ENCODE measurements at regions not wholly inside any gene's neighbourhood (a gene's known extent, or its start where the extent isn't known, plus 50 kb on each side); places are given as distances from the start of the nearest gene placed in this dataset.

DNA sequence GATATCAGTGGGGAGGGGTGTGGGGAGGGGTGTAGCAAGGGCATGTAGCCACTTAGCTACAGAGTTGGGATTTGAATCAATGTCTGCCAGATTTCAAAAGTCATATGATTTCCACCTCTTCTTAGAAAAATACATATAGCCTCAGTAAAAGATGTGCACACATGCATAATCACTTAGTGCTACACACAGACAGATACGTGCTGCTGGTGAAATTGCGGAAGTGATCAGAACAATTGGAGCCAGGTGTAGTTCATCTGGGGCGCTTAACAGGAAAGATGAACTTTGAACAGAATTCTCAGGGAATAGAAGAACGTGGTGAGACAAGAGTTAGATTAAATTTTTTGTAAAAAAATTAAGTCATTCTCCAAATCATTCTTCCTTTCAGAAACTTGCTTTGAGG is 333.1 kb downstream of the KCNRG start:
- no peak overlapping the region for H3K27ac ChIP-seq (ENCODE audit: low read depth in 1 of 2, low read length in 2 of 2)
- H3K9me3 ChIP-seq (ENCODE audit: control insufficient read depth, low read length): no peaks in the 10 kb centered on the region
- no peak overlapping the region for H3K4me3 ChIP-seq (ENCODE audit: low read length in 2 of 2)
- no peaks in the 10 kb centered on the region for H3K27me3 ChIP-seq (ENCODE audit: control insufficient read depth in 1 of 2, insufficient read depth in 2 of 2, low read length in 1 of 2)
- intact Hi-C loops (cut with DNase I): no loop called here
- 94 to 96% methylated on average over 4 of the region's 4 CpGs for WGBS, 2 donors
- H3K36me3 ChIP-seq (ENCODE audit: control insufficient read depth in 1 of 2, insufficient read depth in 2 of 2, low read length in 1 of 2): no peaks in the 10 kb centered on the region
- ATAC-seq (ENCODE audit: low FRiP score) (no peak), DNase-seq (no peak)
- no peaks in the 10 kb centered on the region for H3K4me1 ChIP-seq (ENCODE audit: control insufficient read depth in 1 of 2, insufficient read depth in 2 of 2, low read length in 2 of 2)

DNA sequence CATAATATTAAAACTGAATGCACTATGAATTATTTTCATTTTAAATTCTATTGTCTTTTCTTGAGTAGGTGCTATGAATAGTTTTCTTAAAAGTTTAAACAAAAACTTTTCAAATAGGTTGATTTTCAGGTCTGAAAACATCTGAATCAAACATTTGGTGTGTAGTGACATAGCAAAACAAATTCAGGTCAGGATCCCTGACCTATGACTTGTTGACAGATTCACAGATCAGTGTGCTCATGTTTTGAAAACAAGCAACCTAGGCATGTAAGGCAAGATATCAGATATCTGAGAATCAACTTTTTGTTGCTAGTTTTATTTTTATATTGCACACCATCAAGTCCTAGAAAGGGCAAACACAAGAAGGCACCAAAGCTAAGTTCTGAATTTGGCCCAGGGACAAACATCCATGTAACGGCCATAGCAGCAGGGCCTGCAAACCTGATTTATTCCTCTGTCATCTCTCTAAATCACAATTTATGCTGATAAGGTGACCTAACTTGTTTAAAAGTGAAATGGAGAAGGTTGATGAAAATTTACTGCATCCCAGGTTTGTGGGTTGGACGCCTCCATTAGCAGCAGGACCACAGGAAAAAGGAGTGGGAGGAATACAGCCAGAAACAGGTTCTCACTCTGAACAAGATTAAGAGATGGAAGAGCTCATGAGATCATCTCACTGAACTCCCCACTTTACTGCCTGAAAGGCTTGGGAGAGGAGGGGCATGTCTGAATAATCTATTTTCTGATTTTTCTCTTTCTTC is 337.7 kb downstream of the KCNRG start:
- Histone ChIP-seq H3K27ac (ENCODE audit: low read depth in 1 of 2, low read length in 2 of 2) (no peak overlapping the region), H3K4me1 (ENCODE audit: control insufficient read depth in 1 of 2, insufficient read depth in 2 of 2, low read length in 2 of 2) (peaks cover 0 to 6% of the 10 kb centered on the region in 2 donors), H3K9me3 (ENCODE audit: control insufficient read depth, low read length) (no peaks in the 10 kb centered on the region), H3K36me3 (ENCODE audit: control insufficient read depth in 1 of 2, insufficient read depth in 2 of 2, low read length in 1 of 2) (no peaks in the 10 kb centered on the region), H3K27me3 (ENCODE audit: control insufficient read depth in 1 of 2, insufficient read depth in 2 of 2, low read length in 1 of 2) (no peaks in the 10 kb centered on the region), H3K4me3 (ENCODE audit: low read length in 2 of 2) (no peak overlapping the region)
- intact Hi-C loops (cut with DNase I): loop anchor here in 1 of 2 donors (10.0 kb wide), 1 partner anchor 268 kb away; no protein-coding TSS in a partner anchor
- DNase-seq (no peak), ATAC-seq (ENCODE audit: low FRiP score) (no peak)
- WGBS, 2 donors: 88 to 89% methylated on average over 2 of the region's 2 CpGs

DNA sequence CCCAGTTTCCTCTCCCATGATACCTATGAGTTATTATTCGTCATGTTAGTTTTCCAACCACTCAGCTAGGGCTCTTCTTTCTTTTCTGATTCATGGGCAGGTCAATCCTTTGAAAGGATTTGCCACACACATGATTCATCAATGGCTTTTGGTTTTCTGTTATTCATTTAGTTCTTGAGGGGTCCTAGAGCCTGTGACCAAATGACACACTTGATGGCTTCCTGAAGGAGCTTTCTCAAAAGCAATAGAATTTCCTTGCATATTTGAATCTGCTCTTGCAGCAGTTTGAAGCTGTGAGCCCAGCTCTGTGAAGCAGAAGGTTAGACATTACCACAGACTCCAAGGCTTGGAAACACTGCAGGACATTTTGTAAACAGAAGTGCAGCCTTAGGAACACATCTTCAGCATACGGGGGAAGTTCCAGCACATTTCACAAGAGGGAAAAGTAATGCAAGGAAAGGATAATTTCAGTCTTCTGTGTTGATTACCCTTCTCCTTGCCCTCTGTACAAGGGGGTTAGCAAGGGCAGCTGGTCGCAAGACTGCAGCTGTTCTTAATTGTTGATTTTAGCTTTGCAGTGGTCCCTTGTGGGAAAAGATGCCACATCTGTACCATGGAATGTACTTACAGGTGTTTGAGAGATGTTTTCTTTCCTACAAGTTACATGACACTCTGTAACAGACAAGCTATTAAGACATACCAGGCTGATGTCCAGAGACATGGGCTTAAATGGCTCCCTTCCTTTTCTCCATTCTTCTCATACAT is 338.6 kb downstream of the KCNRG start:
- Histone ChIP-seq H3K36me3 (ENCODE audit: control insufficient read depth in 1 of 2, insufficient read depth in 2 of 2, low read length in 1 of 2) (no peaks in the 10 kb centered on the region), H3K4me1 (ENCODE audit: control insufficient read depth in 1 of 2, insufficient read depth in 2 of 2, low read length in 2 of 2) (peaks cover 0 to 9% of the 10 kb centered on the region in 2 donors), H3K9me3 (ENCODE audit: control insufficient read depth, low read length) (no peaks in the 10 kb centered on the region), H3K27me3 (ENCODE audit: control insufficient read depth in 1 of 2, insufficient read depth in 2 of 2, low read length in 1 of 2) (no peaks in the 10 kb centered on the region), H3K4me3 (ENCODE audit: low read length in 2 of 2) (no peak overlapping the region), H3K27ac (ENCODE audit: low read depth in 1 of 2, low read length in 2 of 2) (no peak overlapping the region)
- DNase-seq (no peak), ATAC-seq (ENCODE audit: low FRiP score) (no peak)
- intact Hi-C loops (cut with DNase I): loop anchor here in 1 of 2 donors (10.0 kb wide), 1 partner anchor 269 kb away; no protein-coding TSS in a partner anchor
- WGBS, 2 donors: 82 to 85% methylated on average over 3 of the region's 3 CpGs

DNA sequence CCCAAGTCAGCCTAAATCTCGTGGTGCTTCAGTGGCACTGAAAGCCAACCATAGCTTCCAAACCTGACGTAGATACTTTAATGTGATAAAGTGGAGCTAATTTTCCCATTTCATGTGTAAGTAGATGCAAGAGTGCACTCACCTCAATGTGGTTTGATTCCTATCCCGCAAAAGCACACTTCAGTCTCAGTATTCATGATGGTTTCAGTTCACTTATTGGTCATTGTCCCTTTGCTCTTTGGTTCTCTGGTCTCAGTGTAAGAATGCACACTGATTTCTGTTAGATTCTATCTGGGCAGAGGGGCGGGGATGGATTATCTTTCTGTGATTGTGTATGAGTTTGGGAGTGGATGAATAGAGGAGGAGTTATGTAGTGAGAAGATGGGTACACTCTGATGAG is 340.6 kb downstream of the KCNRG start:
- Histone ChIP-seq H3K9me3 (ENCODE audit: control insufficient read depth, low read length) (no peaks in the 10 kb centered on the region), H3K4me1 (ENCODE audit: control insufficient read depth in 1 of 2, insufficient read depth in 2 of 2, low read length in 2 of 2) (peaks cover 0 to 9% of the 10 kb centered on the region in 2 donors), H3K36me3 (ENCODE audit: control insufficient read depth in 1 of 2, insufficient read depth in 2 of 2, low read length in 1 of 2) (no peaks in the 10 kb centered on the region), H3K27me3 (ENCODE audit: control insufficient read depth in 1 of 2, insufficient read depth in 2 of 2, low read length in 1 of 2) (no peaks in the 10 kb centered on the region), H3K4me3 (ENCODE audit: low read length in 2 of 2) (no peak overlapping the region), H3K27ac (ENCODE audit: low read depth in 1 of 2, low read length in 2 of 2) (no peak overlapping the region)
- DNase-seq (no peak), ATAC-seq (ENCODE audit: low FRiP score) (no peak)
- WGBS, 2 donors: 92 to 94% methylated on average over 4 of the region's 4 CpGs
- intact Hi-C loops (cut with DNase I): loop anchor here in 1 of 2 donors (10.0 kb wide), 1 partner anchor 271 kb away; no protein-coding TSS in a partner anchor

DNA sequence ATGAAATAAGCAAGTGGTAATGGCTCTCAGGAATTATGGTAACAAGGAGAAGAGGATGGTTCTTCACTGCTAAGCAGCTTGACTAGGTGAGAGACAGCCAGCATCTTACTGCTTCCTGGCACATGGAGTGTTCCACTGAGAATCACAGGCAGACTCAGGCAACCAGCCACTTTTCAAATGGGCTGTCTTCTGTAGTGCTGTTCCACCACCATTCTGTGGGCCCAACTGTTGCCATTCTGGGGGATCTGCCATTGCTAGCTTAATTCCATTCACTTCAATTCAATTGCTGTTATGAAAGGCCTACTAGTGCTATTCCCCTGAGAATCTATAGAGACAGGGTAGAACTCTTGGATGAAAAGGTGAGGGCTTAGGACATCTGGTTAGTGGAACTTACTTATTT is 341.9 kb downstream of the KCNRG start:
- Histone ChIP-seq H3K9me3 (ENCODE audit: control insufficient read depth, low read length) (no peaks in the 10 kb centered on the region), H3K36me3 (ENCODE audit: control insufficient read depth in 1 of 2, insufficient read depth in 2 of 2, low read length in 1 of 2) (no peaks in the 10 kb centered on the region), H3K27ac (ENCODE audit: low read depth in 1 of 2, low read length in 2 of 2) (peak overlapping the region in 1 of 2 donors; percentile 56), H3K4me1 (ENCODE audit: control insufficient read depth in 1 of 2, insufficient read depth in 2 of 2, low read length in 2 of 2) (peaks cover 0 to 9% of the 10 kb centered on the region in 2 donors), H3K4me3 (ENCODE audit: low read length in 2 of 2) (no peak overlapping the region), H3K27me3 (ENCODE audit: control insufficient read depth in 1 of 2, insufficient read depth in 2 of 2, low read length in 1 of 2) (no peaks in the 10 kb centered on the region)
- intact Hi-C loops (cut with DNase I): loop anchor here in 1 of 2 donors (10.0 kb wide), 1 partner anchor 272 kb away; no protein-coding TSS in a partner anchor
- no peak for ATAC-seq (ENCODE audit: low FRiP score)
- no peak for DNase-seq

DNA sequence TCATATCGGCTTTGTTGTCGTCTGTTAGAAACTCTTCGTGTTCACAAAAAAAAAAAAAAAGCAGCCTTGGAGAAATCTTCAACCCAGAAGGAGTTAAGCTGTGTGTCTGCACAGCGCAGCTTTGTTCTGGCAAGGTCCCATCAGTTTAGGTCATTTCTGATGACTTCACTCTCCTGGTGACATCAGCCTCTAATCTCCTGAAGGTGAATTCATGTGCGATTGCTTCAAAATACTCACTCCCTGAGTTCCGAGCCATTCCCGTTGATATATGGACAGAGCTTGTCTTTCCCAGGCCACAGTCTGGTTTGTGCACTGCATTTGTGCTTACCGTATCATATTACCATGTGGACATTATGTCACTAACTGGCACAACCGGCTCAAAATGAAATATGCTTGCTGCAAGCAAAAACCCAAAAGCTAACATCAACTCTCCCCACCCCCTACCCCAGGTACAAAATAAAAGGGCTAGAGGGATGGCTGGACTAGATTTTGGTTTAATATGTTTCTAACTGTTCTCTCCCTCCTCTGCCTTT is 342.4 kb downstream of the KCNRG start:
- H3K36me3 ChIP-seq (ENCODE audit: control insufficient read depth in 1 of 2, insufficient read depth in 2 of 2, low read length in 1 of 2): no peaks in the 10 kb centered on the region
- ATAC-seq (ENCODE audit: low FRiP score) (peak; percentile 79), DNase-seq (no peak)
- H3K4me3 ChIP-seq (ENCODE audit: low read length in 2 of 2): no peak overlapping the region
- no peaks in the 10 kb centered on the region for H3K9me3 ChIP-seq (ENCODE audit: control insufficient read depth, low read length)
- H3K4me1 ChIP-seq (ENCODE audit: control insufficient read depth in 1 of 2, insufficient read depth in 2 of 2, low read length in 2 of 2): peaks cover 0 to 9% of the 10 kb centered on the region in 2 donors
- no peaks in the 10 kb centered on the region for H3K27me3 ChIP-seq (ENCODE audit: control insufficient read depth in 1 of 2, insufficient read depth in 2 of 2, low read length in 1 of 2)
- intact Hi-C loops (cut with DNase I): loop anchor here in 1 of 2 donors (10.0 kb wide), 1 partner anchor 273 kb away; no protein-coding TSS in a partner anchor
- 6 to 8% methylated on average over 9 of the region's 9 CpGs for whole genome bisulfite sequencing, 2 donors
- peak overlapping the region; percentile 56 to 71 for H3K27ac ChIP-seq (ENCODE audit: low read depth in 1 of 2, low read length in 2 of 2)

DNA sequence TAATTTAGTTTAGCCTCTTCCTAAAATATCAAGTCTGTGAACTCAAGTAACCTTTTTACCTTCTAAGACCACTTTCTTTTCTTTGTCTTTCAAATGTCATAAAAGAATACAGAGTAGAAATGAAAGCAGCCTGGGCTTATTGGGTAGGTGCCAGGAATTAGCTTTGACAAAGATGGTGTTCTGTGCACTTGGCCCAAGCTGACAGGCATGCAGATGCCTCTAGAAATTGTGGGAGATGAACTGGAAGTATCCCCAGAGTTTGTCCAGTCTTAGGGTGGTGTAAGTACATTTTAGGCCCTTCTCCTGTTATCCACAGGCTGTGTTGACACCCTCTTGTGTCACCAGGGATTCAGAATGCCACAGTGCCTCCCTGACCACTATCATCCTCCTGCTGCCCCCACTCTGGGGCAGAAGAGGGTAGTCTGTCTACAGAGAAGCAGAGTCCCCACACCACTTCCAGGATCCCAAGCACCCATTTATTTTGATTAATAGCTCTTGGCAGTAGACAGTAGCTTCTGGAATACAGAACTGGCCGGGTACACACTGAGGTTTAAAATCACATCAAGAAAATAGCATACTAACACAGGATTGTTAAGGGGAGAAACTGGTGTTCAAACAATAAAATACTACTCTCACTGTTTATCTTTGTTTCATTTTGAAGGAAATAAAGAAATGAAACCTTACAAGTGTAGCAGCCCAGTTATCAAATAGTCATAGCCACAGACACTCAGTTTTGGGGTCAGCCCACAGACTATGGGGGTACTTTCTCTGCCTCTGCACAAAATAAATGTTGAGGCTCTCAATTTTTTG is 343.2 kb downstream of the KCNRG start:
- DNase-seq (no peak), ATAC-seq (ENCODE audit: low FRiP score) (peak; percentile 35)
- H3K9me3 ChIP-seq (ENCODE audit: control insufficient read depth, low read length): no peaks in the 10 kb centered on the region
- peaks cover 0 to 9% of the 10 kb centered on the region in 2 donors for H3K4me1 ChIP-seq (ENCODE audit: control insufficient read depth in 1 of 2, insufficient read depth in 2 of 2, low read length in 2 of 2)
- 3 to 4% methylated on average over 1 of the region's 1 CpG for WGBS, 2 donors
- no peak overlapping the region for H3K4me3 ChIP-seq (ENCODE audit: low read length in 2 of 2)
- intact Hi-C loops (cut with DNase I): loop anchor here in 1 of 2 donors (10.0 kb wide), 1 partner anchor 274 kb away; no protein-coding TSS in a partner anchor
- no peaks in the 10 kb centered on the region for H3K27me3 ChIP-seq (ENCODE audit: control insufficient read depth in 1 of 2, insufficient read depth in 2 of 2, low read length in 1 of 2)
- H3K27ac ChIP-seq (ENCODE audit: low read depth in 1 of 2, low read length in 2 of 2): peak overlapping the region; percentile 39 to 71
- H3K36me3 ChIP-seq (ENCODE audit: control insufficient read depth in 1 of 2, insufficient read depth in 2 of 2, low read length in 1 of 2): no peaks in the 10 kb centered on the region

DNA sequence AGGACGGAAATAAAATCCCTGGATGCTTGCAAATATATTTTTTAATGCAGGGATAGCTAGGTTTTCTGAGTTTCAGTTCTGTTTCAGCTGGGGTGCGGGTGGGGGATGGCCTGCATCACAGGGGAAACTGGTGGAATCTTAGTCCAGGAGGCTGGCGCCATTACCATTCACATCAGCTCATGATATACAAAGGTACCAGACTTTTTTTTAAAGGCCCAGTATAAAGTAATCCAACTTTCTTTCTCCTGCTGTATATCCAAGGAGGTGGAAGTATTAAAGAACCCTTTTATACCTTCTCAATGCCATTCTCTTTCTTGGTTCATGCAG is 343.8 kb downstream of the KCNRG start:
- DNase-seq (no peak), ATAC-seq (ENCODE audit: low FRiP score) (no peak)
- no peaks in the 10 kb centered on the region for H3K36me3 ChIP-seq (ENCODE audit: control insufficient read depth in 1 of 2, insufficient read depth in 2 of 2, low read length in 1 of 2)
- WGBS, 2 donors: 77% methylated on average over 3 of the region's 3 CpGs
- no peaks in the 10 kb centered on the region for H3K9me3 ChIP-seq (ENCODE audit: control insufficient read depth, low read length)
- peaks cover 0 to 9% of the 10 kb centered on the region in 2 donors for H3K4me1 ChIP-seq (ENCODE audit: control insufficient read depth in 1 of 2, insufficient read depth in 2 of 2, low read length in 2 of 2)
- intact Hi-C loops (cut with DNase I): loop anchor here in 1 of 2 donors (10.0 kb wide), 1 partner anchor 274 kb away; no protein-coding TSS in a partner anchor
- no peak overlapping the region for H3K27ac ChIP-seq (ENCODE audit: low read depth in 1 of 2, low read length in 2 of 2)
- no peak overlapping the region for H3K4me3 ChIP-seq (ENCODE audit: low read length in 2 of 2)
- H3K27me3 ChIP-seq (ENCODE audit: control insufficient read depth in 1 of 2, insufficient read depth in 2 of 2, low read length in 1 of 2): no peaks in the 10 kb centered on the region
